ENCODE measurements at regions not wholly inside any gene's neighbourhood (a gene's known extent, or its start where the extent isn't known, plus 50 kb on each side); places are given as distances from the start of the nearest gene placed in this dataset.

DNA sequence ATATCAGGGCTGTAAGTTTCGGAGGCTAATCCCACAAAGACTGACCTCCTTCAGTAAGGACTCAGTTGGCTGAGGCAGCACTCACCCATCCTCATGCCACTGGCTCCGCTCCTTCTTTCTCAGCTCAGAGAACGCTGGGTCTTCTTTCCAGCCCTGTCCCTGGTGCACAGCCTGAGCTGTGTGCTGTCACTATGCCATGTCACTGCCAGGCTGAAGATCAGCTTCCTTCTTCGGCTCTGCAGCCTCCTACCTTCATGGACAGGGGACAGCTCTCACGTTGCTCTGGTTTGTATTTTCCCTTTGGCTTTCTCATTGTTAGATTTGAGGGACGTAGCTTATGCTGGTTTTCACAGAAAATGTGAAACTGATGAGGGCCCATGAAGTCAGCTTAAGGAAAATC is 437.3 kb downstream of the GLRX3 start:
- DNase-seq, result no peak

DNA sequence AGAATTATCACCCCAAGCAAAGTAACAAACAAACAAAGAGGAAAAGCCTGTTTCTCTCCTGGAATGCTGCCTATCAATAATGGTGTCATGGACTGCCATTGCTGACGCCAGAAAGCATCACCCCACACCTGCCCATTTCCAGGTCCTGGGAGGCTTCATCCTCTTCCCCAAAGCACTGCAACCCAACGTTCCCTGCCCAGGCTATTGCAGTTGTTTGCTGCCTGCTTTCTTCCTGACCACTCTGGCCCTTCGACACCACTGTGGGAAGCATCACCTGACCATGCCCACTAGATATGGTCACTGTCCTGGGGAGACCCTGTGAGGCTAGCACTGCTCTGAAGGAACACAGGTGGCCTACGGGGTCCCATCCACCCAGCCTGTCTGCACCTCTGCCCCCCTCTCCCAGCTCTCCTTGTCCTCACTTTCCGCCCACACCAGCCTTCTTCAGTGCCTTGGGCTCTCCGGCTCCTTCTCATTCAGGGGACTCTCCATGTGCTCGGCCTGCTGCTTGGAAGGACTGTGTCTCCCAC is 439.6 kb downstream of the GLRX3 start:
- DNase-seq, result no peak

DNA sequence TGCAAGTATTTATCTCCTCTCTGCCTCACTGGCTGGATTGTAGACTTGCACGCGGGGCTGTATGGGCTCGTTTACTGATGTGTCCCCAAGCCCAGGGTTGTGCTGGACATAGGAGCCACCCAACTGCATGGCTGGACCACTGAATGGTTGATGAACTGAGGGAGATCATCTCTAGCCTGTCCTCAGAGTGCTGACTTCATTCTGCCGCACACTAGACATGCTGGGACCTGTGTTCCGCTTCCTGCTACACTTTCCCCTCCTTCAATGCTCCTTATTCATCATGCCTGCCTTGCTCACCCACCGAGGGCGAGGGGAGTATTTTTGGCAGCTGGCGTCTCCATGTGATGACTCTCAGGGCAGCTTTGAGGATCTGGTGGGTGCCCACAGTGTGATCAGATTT is 440.2 kb downstream of the GLRX3 start:
- no peak for DNase-seq

DNA sequence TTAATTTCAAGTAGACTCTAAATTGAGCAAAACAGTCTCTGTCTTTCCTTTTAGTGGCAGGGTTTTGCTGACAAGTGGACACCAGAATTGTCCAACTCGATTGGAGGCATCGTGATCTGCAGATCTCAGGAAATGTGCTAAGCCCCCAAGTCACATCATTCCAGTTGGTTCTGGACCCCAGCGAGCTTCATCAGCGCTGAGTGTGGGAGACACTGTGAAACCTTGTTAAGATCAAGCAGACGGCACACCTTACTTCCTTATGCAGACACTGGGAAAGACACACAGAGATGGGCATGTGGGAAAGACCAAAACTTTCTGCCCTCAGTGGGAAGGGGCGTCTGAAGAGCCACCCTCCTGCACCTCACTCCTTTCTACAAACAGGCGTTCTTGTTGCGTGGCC is 440.8 kb downstream of the GLRX3 start:
- DNase-seq, result no peak

DNA sequence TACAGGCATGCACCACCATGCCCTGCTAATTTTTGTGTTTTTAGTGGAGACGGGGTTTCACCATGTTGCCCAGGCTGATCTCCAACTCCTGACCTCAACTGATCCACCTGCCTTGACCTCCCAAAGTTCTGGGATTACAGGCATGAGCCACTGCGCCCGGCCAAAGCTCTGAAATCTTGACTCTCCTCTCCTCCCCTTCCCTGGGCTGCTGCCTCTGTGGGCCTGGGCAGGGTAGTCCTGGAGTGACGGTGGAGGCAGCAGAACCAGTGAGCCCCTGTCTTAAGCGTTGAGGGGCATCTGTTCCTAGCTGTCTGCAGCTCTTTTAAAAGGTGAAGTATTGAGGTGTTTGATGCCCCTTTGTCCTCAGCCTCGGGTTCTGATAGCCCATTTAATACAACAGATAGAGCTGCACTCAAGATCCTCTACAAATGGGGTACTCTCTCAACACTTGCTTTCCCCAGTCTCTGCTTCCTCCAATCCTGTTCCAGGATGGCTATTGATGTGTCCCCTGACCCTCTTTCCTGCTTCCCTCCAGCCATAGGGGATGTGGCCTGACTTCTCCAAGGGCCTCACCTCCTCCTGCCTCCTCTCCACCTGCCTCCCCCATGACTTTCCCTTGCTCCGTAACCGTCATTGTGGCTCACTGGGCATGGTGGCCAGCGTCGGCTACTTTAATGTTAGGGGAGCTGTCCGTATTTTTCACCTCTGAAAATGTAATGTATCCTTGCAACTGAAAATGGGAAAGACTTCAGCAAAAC is 442.5 kb downstream of the GLRX3 start:
- DNase-seq, result no peak

DNA sequence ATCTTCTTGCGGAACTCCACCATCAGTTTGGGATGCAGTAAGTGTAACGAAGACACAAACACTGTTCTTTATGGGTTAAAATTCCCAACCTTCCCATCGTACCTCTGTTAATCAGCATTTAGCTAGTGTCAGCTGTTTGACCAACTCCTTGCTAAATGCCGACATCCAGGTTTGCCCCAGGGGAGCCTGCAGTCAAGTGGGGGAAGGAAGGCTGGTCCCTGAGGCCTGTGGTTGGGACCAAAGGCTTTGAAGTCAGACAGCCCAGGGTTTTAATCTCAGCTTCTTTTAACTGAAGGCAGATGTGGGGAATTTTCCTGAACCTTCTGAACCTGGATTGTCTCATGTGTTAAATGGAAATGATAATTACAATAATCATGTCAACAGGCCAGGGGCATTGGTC is 443.7 kb downstream of the GLRX3 start:
- no peak for DNase-seq

DNA sequence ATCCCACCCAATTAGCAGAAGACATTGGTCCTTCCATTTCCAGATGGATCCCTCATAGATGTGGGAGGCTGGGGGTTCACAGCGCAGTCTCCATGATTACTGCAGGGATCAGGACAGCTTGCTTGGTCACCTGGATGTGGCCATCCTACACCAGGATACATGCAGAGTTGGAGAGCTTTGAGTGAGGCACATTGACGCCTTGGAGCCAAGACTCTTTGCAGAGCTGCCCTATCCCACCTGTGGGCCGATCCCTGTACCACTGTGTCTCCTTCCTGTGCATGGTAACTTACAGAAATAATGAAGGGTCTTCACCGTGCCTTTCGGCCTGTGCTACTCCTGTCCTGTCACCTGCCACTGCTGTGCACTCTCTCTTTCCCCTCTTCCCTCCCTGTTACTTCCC is 444.8 kb downstream of the GLRX3 start:
- no peak for DNase-seq

DNA sequence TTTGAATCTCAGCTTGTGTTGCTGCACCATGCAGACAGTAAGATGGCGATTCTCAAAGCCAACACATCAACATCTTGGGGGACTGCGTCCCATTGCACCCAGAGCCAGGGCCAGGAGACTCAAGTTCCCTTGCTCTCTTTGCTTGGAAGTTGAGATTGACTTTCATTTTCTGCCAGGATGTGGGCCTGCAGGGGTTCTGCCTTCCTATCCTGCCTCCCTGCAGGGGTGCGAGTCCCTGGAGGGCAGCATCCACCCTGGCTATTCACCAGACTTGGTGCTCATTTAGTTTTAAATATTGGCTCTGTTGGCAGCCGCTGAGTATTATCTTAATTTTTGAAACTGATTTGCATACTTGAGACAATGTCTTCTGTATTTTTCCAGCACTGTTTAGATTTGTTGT is 451.5 kb downstream of the GLRX3 start:
- DNase-seq, result no peak

DNA sequence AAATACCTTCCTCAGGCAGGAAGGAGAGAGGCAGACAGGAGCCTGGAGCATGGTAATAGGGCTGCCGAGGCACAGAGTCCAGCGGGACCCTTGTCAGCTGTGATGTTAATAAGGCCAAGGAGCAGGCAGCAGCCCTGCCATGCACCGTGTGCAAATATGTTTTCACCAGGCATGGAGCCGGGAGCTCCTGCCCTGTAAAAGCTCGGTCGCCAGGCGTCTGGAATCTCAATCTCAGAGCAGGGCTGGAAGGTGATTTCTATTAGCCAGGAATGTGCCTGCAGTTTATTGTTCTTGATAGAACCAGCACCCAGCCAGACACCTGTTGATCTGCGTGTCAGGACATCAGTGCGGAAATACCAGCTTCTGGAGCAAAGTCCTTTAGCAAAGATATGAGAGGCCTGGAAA is 469.8 kb downstream of the GLRX3 start:
- DNase-seq, result no peak

DNA sequence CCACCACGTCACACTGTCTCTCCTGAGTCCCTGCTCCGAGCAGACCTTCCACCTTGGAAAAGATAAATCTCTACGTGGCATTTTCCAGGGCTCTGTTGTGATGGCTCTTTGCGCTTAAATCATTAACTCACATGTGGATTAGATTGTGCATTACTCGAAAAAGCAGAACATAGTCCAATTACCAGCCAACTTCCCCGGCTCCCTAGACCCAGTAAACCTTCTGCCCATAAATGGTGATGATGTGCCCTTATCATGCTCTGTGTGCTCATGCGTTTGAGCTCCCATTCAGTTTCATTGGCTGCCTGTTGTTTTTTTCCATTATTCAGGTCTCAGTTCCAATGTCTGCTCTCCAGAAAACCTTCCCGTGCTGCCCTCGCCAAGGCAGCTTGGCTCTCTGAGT is 471.2 kb downstream of the GLRX3 start:
- no peak for DNase-seq

DNA sequence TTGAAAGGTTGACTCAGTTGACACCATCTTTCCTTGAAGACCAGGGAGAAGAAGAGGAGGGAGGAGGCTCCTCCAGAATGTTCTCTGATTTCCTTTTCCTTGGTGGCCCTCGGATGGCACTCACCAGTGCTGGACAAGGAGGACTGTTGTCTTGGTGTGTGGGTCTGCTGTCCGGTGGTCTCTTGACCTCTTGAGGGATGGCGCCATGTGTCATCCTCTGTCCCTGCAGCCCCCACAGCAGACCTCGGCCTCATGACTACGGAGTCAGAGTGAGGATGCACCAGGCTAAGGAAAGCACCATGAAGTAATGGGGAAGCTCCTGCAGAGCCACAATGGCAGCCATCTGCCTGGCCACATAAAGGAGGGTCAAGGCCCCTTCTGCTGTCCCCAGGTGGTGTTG is 475.0 kb downstream of the GLRX3 start:
- no peak for DNase-seq

DNA sequence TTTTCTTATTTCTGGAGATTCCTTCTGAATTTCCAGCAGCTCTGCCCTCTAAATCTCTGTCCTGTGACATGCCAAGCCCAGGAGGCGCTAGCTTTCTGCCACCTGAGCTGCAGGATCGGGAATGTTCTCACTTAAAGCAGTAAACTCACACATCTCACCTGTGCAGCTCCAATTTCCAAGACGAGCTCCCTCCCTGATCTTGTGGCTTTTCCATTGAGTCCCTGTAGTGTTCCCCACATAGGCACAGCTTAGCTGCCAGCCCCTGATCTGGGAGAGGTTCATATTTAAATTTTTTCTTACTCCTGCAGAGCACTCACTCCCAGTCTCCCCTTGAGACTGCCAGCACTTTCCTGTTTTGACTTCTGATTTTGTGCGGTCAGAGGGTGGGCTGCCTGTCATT is 479.3 kb downstream of the GLRX3 start:
- no peak for DNase-seq

DNA sequence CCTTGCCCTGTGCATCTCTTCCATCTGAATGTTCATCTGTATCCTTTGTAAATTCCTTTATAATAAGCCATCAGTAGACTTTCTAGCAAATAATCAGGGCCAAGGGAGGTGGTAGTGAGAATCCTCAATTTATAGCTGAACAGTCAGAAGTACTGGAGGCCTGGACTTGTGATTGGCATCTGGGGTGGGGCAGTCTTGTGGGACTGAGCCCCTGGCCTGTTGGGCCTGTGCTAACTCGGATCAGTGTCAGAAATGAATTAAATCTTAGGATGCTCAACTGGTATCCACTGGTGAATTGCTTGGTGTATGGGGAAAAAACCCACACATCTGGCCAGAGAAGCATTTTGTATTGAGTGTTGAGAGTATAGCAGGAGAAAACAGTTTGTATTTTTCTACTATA is 481.8 kb downstream of the GLRX3 start:
- DNase-seq, result no peak

DNA sequence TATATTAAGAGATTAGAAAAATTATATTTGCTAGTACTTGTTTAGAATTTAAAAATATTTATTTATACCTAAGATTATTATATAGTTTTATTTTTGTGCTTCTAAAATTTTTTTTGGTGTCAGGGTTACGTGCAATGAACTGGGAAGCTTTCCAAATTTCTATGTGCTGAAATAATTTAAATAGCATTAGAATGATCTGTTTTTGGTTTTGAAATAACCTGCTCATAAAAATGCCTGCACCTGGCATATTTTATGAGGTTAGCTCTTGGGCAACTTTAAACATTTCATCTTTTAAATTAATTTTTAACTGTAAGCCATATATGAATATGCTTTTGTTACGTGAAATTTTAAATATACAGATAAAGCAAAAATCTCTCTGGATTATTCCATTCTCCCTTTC is 482.5 kb downstream of the GLRX3 start:
- no peak for DNase-seq

DNA sequence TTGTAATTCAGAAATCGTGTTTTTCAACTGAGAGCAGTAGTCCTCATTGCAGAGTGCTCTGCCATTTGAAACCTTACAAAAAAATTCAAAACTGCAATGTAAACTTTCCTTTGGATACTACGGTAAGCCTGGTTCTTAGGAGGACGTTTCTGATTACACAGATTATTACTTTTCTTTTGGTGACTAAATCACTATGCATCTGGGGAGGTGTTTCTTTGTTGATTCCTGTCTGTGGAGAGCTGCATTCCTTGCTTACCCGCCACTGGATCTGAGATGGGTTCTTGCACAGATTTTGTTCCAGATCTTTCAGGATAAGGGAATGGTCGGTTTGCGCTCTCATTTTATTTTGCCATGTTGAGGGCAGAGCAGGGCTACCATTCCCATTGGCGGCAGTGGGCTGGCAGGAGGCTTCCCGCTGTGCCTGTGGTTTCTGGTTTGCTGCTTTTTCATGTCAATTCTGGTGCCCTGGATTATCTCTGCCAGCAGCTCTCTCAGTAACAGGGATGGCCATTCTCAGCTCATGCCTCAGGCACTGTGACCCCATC is 485.1 kb downstream of the GLRX3 start:
- DNase-seq, result no peak

DNA sequence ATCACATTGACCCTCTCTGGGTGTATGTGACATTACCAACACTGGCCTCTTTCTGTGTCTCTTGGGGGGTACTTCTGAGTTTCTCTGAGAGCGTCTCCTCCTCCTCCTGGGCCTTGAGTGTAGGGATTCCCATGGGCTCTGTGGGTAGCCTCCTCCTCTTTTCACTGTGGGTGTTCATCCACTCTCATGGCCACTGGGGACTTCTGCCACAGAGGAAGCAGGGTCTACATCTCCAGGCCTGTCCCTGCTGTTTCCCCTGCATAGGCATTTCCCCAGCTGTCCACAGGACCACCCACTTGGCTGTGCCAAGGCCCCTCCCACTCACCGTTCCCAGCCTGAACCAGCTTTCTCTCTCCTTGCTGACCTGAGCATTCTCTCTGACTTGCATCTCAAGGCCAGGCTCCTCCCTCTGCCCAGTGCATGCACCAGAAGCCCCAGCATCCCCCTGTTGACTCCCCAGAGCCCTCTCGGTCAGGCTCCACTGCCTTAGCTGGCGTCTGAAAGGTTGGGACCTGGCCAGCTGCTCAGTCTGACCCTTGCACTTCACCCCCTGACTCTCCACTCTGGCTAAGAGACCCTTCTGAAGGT is 487.6 kb downstream of the GLRX3 start:
- DNase-seq, result no peak

DNA sequence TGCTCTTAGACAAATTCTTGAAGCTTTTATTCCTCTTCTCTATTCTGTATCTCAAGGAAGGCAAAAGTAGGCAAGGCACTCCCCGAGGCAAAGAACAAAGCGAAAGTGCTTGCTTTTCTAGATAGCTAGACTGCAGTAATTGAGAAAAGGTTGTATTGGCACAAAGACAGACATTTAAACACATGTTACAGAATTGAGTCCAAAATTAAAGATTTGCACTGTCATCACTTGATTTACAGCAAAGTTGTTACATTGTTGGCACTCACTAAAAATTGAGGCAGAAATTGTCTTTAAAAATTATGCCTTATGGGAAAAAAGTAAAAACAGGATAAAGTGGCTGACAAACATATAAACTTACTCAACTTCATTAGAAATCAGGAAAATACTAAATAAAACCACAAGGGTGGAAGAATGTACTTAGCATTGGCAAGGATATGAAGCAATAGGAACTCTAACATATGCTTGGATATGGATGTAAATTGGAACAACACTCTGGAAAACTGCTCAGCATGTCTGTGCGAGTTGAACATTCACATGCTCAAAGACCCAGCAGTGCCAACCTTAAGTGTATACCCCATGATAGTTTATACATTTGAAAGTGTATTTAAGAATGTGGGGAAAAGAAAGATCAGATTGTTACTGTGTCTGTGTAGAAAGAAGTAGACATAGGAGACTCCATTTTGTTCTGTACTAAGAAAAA is 491.3 kb downstream of the GLRX3 start:
- DNase-seq, result no peak

DNA sequence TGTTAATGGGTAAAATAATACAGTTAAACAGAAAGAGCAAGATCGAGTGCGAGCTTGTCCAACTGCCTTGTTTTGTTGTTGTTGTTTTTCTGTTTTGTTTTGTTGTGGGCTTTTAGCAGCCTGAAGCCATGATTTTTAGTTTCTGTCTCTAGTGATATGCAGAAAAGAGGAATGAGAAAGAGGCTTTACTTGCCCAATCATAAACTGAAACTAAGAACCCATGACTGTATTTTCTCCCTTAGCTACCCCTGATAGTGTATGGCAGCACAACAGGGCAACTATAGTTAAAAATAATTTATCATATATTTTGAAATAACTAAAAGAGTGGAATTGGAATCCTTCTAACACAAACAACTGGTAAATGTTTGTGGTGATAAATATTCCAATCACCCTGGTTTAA is 493.9 kb downstream of the GLRX3 start:
- no peak for DNase-seq

DNA sequence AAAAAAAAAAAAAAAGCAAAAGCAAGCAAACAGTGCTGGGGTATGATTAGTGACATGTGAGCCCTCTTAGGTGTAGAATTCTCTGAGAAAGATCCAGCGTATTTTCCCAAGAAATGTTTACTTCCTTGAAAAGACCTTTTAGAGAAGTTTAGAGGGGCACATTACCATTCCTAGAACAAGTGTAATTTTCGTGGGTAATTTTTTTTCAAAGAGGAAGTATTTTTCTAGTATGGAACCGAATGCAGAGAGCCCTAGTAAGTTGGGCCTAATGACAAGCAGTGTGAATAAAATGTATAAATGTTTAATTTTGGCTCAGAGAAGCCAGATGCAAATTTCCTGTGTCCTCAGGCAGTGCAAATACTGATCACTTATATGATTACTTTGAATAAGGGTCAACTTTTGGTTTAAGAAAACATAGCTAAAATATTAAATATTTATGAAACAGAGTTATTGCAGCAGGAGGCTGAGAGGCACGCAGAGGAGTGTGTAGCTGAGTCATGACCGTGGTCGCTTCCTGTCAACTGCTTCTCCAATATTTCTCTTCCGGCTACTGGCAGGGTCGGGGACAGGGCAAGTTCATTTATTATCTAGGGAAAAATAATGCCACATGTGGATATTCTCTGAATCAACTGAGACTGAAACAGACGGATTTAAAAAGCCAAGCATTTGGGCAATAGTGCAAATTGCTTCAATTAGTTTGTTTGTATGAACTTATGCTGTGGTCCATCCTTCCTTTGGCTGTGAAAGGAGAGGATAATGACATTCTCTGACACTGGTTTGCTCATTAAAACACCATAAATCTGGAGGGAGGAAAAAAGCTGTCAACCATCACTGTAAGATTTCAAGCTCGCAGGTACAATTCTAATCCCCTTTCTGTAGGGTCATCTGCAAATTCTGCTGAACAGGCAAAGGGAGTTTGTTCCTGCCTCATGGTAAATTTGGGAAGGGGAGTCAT is 495.2 kb downstream of the GLRX3 start:
- DNase-seq, result peak; percentile 56

DNA sequence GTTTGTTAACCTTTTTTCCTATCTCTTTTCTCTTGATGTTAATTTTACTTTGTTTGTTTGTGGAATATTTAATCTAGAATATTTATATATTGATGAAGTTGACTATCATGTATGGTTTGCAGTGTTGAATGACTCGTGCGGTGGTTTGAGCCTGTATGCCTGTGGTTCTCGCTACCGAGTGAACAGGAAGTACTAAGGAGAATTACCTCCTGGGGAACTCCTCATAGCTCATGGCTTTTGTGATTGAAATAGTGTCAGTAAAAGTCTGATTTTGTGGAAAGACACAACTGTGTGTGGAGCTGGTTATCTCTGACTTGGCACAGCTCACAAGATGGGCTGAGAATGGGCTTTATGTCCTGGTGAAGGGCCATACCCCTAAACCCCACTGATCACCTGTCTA is 498.6 kb downstream of the GLRX3 start:
- no peak for DNase-seq

DNA sequence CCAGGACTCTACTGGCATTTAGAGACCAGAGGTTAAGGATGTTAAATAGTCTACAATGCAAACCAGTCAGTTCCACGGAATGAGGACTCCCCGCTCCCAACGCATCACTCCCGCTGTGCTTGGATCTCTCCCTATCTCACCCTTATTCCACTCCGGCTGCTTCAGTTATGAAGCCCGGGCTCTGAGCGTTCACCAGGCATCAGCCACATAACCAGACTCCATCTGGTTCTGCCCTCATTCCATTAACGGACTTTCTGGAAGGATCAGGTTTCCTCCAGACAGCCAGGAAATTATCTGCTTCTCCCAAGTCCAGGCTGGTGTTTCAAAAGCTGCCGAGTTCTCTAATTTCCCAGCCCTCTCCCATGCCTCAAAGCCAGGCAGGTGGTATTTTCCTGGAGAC is 499.3 kb downstream of the GLRX3 start:
- no peak for DNase-seq

DNA sequence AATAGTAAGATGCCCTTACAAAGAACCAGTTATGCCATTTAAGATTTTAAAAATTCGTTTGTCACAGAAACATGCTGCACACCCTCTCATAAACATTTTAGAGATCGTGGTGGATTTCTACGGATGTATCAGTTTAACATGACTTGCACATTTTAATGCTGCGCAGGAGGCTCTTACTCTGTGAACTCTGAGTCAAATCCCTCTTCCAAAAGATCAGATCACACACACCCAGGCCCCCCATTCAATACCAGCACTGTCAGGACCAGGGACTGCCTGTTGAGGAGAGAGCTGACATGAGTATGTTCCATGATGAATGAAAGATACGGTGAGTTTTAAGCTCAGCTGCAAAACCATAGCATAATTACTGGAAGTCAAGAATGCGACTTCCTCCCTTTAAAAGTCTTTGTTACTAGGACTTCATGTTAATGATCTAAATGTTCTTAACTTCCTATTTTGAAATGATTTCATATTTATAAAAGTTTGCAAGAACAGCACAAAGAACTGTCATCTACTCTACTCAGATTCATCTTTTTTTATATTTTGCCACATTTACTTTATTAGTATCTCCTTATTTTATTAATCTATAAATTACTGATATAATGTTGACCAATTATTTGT is 500.2 kb downstream of the GLRX3 start:
- DNase-seq, result no peak
